ENCODE measurements at regions not wholly inside any gene's neighbourhood (a gene's known extent, or its start where the extent isn't known, plus 50 kb on each side); places are given as distances from the start of the nearest gene placed in this dataset.

DNA sequence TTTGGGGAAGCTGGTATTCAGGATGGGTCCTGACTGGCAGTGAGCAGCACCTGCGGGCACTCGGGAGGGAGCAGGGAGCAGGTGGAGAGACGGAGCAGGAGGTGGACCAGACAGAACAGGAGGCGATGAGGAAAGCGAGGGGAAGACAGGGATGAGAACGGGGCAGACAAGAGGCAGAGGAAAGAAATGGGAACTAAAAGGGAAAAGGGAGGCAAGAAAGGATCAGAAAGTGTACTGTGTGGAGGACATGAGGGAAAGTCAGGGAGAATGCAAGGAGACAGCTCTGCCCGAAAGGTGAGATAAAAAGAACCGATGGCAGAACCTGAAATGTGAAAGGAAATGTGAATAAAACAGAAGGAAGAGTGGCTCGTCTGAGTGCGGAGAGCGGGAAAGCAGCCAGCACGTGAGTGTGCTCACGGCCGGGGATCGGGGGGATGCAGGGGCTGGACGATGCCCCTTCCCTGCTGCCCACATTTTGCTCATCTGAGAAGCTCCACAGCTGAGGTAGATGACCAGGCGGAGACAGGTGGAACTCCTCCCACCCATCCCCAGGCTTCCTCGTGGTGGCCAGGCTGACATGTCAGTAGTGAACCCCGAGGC is 494.4 kb upstream of the B3GAT1 start:
- ATAC-seq: no peak

DNA sequence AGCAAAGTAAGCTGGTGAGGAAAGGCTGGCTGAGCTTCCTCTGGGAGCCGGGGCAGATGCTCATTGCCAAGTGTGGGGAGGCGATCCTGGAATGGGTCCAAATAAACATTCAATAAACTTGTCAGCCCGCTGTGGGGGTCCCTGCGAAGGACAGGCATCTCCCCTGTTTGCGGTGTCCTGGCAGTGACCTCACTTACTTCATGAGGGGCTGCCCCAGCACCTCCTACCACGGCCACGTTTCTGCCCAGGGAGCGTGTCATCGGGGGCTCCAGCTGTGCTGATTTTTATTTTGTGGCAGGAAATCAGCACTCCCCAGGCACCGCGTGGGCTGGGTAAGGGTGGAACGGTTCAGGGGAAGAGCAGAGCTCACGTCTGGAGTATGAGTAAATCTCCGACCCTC is 493.9 kb upstream of the B3GAT1 start:
- no peak for ATAC-seq

DNA sequence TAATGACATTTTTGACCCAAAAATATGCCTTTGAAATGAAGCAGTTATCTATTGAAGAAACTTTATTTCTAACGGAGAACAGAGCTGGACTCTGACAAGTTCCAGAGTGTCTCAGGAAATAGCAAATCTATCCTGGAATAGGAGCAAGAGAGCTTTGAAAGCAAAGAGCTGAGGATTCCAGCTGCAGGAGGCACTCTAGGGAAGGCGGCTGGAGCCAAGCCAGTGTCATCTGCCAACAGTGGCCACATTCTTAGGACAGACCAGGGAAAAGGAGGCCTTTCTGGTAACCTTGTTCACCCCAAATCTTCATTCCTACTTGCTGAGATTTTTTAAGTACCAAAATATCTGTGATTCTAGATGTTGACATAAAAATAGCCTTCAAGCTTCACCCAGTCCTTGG is 493.5 kb upstream of the B3GAT1 start:
- no peak for ATAC-seq

DNA sequence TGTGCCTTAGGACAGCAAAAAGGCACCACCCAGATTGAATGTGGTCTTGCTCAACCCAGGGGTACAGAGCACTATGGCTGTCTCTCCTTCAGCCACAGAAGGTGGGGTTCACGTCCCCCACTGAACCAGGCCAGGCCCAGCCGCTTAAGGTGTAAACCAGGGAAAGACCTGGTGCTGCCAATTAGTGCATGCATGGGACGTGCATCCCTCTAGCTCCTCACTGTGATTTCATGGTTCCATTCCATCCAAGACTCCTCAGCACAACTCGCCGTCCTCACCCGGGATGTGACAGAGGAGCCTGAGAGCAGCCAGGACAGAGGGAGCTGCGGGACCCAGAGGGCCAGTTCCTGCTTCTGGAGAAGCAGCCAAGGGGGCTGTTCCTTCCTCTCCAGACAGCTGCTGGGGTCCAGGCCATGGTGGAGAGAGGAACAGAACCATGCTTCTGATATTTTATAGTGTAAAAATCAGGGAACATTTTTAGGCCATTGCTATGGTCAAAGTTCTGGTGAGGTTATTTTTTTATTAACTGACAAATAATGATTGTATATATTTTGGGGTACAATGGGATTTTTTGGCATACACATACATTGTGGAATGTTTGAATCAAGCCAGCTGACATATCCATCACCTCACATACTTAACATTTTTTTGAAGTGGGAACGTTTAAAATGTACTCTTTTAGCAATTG is 492.2 kb upstream of the B3GAT1 start:
- ATAC-seq: no peak

DNA sequence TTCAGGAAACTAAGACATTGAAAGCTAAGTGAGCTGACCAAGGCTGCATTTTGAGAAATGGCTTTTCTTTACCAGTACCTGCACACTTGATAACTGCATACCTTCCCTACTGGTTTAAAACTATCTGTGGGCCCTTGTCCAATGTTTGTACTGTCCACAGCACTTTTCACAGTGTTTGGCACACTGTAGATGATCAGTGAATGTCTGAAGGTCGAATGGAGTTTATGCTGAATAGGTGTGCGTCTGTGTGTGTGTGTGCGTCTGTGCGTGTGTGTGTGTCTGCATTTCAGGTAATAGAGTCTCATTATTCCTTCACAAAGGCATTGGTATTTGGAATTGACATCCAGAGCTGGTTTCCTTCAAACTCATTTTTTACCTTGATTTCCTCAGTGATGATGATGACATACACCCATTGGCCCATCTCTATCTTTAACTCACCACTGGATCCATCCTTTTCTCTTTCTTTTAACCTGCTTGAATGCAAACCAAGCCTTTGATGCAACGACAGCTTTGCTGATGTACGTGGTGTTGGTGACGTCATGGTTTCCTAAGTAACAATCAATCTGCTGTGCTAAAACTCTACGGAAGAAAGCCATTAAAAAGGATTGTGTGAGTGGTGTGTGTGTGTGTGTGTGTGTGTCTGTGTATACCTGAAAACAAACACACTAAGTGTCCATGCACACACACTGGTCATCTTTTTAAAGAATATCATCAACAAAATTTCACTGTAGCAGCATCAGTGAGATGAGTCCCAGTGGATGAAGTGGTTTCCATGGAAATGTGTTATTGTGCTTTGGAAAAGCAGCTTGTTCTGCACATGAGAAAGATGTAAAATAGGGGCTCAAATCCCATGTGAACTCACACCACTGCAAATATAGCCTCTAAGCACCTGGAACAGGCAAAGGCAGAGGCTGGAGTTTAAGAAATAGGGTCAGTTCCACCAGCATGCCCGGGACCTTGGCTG is 490.2 kb upstream of the B3GAT1 start:
- no peak for ATAC-seq

DNA sequence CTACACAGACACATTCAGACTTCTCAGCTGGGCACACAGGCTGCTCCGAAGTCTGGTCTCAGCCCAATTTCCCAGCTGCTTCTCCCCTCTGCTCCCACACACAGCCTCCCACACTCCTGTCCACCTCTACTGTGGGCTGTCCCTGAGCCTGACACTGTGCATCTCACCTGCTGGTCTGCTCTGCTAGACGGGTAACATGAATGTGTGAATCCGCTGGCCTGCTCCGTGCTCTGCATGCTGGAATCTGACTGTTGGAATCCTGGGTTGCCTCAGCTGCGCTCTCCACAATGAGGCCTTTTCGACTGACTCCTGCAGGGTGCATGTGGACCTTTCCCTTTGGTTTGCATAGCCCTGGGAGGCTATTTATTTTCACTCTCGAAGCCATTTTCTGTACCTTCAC is 489.5 kb upstream of the B3GAT1 start:
- no peak for ATAC-seq

DNA sequence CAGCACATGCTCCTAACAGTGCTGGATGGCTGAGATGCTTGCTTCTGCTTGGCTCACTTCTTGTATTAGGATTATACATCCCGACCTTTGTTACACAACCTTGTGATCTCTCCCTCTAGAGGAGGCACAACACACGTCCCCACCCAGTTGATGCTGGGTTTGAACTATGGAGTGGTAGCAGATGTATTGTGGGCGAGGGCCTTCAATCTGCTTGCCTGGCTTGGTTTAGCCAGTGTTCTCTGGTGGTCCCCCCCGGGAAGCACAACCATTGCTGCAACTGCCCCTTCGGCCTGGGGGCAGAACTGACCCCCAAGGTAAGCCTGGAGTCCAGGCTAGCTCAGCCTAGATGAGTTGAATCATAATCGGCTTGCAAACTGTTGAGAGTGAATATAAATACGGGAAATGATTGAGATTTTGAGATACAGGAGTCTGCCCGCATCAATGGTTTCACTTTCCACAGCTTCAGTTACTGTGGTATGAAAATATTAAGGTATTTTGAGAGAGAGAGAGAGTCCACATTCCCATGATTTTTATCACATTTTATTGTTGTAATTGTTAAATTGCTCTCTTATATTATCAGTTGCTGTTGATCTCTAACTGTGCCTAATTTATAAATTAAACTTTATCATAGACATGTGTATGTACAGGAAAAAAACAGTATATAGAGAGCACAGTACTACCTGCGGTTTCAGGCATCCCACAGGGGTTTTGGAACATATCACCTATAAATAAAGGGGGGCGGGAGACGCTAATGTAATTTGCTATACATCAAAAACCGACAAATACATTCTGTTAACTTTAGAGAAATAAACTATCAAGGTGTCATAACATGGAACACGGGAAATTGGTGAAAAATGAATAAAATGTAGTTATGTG is 482.0 kb upstream of the B3GAT1 start:
- ATAC-seq: no peak

DNA sequence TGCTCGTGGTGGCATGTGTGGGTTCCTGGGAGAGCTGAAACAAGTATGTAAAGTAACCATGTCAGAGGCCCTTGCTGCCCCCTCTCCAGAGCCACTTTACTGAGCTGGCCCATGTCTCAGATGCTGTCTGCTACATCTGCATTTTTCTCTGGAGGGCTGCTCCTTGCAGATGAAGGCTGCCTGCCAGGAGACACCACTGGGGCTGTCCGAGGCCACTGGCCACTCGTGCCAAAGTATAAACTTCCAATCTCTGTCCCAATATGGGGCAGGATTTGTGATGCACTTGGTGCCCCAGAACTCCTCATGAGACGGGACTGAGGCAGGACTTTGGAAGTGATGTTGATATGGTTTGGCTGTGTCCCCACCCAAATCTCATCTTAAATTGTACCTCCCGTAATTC is 478.4 kb upstream of the B3GAT1 start:
- ATAC-seq: no peak

DNA sequence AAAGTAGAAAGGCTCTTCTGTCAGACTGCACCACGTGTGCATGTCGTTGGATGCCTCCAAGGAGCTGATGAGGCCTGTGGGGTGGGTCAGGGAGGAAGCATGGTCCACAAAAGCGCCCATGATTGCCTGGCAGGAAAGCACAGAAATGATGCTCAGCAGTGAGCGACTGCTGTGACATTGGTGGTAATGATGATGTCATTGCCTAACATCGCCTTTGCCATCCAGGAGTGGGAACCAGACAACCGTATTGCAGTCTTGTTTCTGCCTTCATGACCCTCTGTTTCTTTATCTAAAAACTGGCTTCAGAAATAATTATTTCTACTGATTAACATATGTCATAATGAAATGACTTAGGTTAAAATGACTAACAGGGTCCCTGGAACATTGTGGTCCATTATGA is 477.8 kb upstream of the B3GAT1 start:
- no peak for ATAC-seq

DNA sequence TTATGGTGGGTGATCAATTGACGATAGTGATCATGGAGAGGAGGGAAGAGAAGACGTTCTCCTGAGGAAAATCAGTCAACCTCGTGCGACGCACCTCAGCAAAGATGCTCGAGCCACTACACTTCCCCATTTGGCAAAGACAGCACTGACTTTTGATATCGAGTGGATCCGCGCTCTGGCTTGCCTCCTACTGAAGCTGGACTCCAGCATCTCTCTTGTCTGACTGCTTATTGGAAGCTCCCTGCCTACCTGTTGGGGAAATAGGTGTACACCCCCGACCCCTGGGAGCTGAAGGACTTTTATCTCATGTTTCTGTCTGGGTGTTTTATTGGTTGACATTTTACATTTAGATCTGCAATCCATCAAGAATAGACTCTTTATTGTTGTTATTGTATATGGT is 476.8 kb upstream of the B3GAT1 start:
- ATAC-seq: no peak

DNA sequence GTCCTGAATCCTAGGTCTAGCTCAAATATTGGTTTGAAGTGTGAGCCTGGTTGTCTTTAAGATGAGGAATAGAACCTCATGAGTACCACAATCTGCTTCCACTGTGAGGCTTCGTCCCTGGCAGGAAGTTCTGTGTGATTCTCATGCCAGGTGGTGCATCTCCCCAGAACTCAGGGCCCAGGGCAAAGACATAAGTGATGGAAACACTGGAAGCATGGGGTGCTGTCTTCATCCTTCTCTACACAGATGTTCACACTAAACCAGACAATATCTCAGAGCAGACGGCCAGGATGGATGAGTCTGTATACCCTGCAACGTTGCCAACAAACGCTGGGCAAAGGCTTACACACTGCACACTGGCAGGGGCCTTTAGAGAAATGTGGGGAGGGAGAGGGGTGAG is 475.9 kb upstream of the B3GAT1 start:
- ATAC-seq: no peak

DNA sequence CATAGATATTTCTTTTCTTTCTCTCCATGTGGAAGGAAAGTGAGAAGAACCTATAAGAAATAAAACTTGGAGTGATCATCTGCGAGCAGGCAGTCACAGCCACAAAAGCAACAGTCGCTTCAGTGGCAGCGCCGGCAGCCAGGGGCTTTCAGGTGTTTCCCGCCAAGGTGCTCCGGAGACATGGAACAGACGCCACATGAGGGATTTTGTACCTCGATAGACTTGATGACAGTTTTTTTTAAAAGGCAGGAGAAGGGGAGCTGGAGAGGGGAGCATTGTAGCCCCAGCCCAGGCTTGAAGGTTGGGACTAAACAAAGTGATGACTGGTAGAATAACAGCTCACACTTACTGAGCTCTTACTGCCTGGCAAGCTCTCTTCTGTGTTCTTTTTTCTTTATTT is 471.4 kb upstream of the B3GAT1 start:
- ATAC-seq: no peak

DNA sequence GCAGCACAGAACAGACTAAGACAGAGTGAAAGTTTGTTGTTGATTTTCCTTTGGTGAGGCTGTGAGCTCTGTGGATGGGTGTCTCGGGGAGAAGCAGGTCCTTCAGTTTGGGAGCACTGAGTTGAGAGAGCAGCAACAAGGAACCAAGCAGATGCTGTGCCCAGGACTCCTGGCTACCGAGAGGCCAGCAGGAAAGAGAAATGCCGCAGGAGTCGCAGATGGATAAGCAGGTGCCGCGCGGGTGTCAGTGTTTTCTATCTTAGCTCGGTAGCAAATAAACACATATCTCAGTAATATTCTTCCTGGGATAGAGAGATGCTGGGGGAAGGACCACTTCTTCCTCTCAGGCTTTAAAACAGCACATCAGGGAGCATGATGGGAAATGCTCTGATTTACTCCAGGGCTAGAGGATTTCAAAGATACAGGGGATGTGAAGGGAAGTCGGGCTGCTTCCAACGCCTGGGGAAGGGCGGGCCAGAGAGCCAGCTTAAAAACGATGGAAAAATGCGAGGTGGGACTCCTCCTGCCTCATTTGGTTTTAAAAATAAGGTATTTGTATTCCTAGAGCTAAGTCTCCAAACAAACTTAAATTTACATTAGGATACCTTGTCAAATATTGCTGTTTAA is 470.7 kb upstream of the B3GAT1 start:
- ATAC-seq: no peak

DNA sequence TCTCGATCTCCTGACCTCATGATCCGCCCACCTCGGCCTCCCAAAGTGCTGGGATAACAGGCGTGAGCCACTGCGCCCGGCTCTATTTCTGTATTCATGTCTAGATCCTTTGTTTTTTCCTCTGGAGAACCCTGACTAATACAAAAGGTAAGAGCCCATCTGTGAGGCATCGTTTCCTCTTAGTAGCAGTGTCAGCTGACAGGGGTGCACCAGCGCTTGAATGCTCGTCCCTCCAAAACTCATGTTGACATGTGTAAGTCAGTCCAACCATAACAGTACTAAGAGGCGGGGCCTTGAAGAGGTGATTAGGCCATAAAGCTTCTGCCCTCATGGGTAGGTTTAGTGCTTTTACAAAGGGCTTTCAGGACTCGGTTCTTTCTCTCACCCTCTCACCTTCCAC is 470.1 kb upstream of the B3GAT1 start:
- no peak for ATAC-seq

DNA sequence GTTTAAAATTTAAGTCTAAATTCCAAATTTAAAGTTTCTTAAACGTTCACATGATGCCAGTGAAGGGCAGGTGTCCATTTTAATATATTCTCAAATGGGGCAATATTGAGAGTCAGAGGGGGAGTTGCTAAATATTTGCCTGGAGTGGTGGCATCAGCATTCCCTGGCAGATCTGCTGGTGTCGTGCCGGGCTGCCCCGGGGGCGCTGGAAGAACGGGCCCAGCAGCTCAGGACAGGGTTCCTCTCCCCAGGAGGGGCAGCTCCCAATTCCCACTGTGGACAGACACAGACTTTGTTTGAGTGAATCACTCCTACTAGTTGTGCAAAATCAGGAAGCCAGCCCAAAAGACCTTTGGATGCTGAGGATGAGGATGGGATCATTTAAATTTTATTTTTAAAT is 468.7 kb upstream of the B3GAT1 start:
- ATAC-seq: no peak

DNA sequence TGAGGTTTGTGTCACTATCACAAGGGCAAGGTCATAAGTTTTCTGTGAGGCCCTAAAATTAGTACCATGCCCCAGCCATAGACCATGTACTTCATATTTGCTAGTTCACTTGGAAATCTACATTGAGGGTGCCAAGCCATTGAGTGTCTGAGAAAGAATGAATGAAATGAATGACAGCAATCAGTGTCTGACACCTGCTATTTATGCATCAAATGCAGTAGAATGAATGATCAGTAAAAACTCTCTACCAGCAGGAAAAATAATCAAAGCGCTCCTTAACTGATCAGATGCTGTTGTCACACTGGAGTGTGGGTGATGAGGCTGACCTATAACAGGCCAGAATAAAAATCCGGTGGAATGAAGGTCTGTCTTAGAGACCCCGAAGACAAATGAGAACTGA is 467.9 kb upstream of the B3GAT1 start:
- no peak for ATAC-seq

DNA sequence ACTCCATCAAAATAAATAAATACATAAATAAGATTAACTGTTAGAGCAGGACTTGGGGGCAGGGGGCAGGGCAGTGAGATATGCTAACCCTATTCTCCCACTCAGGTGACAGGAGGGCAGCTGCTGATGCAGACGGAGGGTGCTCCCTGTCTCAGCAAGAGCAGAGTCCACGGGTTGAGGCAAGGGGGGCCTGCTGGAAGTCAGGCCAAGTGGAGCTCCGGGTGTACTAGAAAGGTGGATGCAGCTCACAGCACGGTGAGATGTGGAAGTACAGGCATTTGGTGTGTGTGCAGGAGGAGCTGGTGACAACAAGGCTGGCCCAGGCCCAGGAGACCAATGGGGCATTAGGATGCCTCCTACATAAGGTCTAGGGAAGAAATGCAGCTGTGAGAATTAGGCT is 467.3 kb upstream of the B3GAT1 start:
- no peak for ATAC-seq

DNA sequence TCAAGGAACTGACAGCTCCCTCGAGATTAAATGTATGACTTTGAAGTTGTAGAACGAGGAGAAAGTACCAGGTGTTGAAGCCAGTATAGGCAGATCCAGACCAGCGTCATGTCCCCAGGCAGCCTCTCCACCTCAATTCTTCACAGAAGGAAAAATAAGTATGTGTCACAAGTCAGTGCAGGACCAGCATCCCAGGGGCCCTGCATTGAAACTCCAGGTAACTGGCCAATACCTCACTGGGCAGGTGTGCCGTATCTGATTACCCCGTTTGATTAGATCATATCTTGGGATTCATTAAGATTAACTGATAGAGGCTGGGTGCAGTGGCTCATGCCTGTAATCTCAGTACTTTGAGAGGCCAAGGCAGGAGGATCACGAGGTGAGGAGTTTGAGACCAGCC is 466.7 kb upstream of the B3GAT1 start:
- ATAC-seq: no peak

DNA sequence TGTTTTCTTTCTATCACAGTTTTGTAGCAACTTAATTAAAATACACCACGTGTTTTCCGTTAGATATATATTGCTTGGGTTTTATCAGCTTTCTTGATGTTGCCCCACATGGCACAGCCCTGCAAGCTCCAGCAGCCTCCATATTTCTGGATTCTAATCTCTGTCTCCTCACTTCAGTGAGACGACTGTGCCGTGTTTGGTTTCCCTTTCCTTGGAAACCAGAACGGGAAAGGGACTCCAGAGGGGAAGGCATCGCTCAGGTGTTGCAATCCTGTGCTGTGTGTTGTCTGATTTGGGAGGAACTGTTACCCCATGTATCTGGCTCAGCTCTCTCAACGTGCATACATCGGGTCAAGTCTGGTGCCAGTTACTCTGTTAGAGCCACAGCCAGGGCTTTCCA is 464.2 kb upstream of the B3GAT1 start:
- no peak for ATAC-seq

DNA sequence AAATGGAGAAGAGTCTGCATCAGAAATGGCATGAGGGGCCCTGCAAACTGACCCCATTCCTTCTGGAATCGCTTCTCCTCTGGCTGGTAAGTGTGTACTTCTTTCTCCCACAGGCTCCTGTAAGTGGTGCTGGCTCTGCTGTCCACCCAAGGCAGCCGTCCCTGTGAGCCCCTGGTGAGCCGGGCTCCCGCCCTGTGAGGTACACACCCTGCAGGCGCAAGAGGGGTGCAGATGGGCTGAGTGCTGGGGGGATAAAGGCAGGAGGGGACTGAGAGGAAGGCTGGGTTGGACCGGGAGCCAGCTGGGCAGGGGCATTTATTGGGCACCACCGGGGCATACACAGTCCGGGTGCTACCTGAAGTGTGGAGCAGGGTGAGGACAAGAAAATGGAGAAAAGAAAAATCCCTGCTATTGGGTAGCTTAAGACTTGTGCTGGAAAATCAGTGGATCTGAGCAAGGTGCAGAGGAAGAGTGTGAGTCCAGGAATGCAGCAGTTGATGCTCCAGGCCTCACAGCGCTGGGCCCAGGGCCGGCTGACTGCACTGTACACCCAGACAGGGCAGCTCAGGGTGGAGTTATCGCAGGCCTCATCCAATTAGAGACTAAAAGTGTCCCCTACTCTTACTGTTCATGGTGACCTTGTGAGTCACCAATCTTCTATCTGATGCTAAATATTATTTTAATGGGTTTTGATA is 455.1 kb upstream of the B3GAT1 start:
- no peak for ATAC-seq

DNA sequence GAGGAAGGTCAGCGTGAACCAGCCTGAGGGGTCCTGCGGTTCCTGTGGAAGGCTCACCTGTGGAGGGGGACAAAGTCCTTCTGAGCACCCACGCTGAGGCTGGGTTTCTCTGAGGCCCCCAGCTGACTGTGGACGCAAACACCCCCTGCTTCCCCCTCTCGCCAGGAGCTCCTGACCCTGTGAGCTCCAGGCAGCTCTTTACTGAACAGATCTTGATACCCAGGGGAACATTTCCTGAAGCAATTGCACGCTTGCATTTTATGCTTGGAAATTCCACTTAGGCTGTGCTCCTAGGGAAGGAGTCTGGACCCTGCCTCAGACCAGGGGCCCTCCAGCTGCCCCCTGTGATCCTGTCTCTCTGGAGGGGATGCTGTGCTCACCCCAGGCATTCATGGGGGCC is 454.2 kb upstream of the B3GAT1 start:
- ATAC-seq: no peak

DNA sequence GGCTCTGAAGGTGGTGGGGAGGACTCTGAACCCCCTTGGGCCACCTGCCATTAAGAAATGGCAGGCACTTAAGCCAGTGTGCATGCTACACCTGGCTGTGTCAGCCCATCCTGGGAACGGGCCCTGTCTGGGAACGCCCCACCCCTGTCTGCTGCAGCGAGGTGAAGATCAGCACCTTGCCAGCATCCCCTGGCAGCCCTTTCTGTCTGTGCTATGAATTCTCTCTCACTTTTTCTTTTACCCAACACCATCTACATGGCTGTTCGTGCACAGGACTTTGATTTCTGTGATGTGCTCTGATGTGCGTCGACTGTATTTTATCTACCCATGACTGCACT is 452.9 kb upstream of the B3GAT1 start:
- ATAC-seq: no peak
